ENCODE measurements at regions not wholly inside any gene's neighbourhood (a gene's known extent, or its start where the extent isn't known, plus 50 kb on each side); places are given as distances from the start of the nearest gene placed in this dataset.

- POLR2A ChIA-PET = no interaction called here
Observed at GRCh38 chr13:81406022-81406421, 1065.1 kb upstream of the SPRY2 start.

GRCh38 chr13:81396192-81396591 is 1055.3 kb upstream of the SPRY2 start:
- POLR2A ChIA-PET = no interaction called here
- Histone ChIP-seq H3K27ac (ENCODE audit: extremely low read depth, low read depth, low read length) (no peak overlapping the region), H3K9me3 (ENCODE audit: control insufficient read depth, insufficient read depth, low read depth, low read length) (no peaks in the 10 kb centered on the region), H3K4me3 (ENCODE audit: low read depth, low read length) (no peak overlapping the region), H3K36me3 (ENCODE audit: control insufficient read depth in 2 of 2, insufficient read depth in 1 of 2, low read length in 2 of 2) (no peaks in the 10 kb centered on the region), H3K4me1 (ENCODE audit: control insufficient read depth, insufficient read depth, low read length) (no peaks in the 10 kb centered on the region)
- TF ChIP-seq ZNF624 (tag by site-specific recombination; IDR thresholded peaks at IDR 0.05) (no peak), ZNF548 (tag by site-specific recombination; IDR thresholded peaks at IDR 0.05) (no peak), ZNF621 (tag by site-specific recombination; IDR thresholded peaks at IDR 0.05) (no peak), HOXD13 (CRISPR knock-in tag; IDR thresholded peaks at IDR 0.05; ENCODE audit: borderline replicate concordance) (no peak), ZBTB7A (tag by site-specific recombination; IDR thresholded peaks at IDR 0.05; ENCODE audit: low read depth) (no peak), ZNF148 (tag by site-specific recombination; IDR thresholded peaks at IDR 0.05; ENCODE audit: borderline replicate concordance) (no peak), ZNF473 (tag by site-specific recombination; IDR thresholded peaks at IDR 0.05) (no peak), ZNF585B (tag by site-specific recombination; IDR thresholded peaks at IDR 0.05) (no peak), GLI2 (tag by site-specific recombination; IDR thresholded peaks at IDR 0.05; ENCODE audit: borderline replicate concordance, low read depth) (no peak)
- CTCF ChIA-PET = no interaction called here

More at GRCh38 chr13:81406022-81406421, 1065.1 kb upstream of the SPRY2 start:
- H3K36me3 ChIP-seq (ENCODE audit: control insufficient read depth in 2 of 2, insufficient read depth in 1 of 2, low read length in 2 of 2) = no peaks in the 10 kb centered on the region
- no peak overlapping the region for H3K4me3 ChIP-seq (ENCODE audit: low read depth, low read length)
- H3K4me1 ChIP-seq (ENCODE audit: control insufficient read depth, insufficient read depth, low read length) = no peaks in the 10 kb centered on the region
- no peak overlapping the region for H3K27ac ChIP-seq (ENCODE audit: extremely low read depth, low read depth, low read length)
- no peaks in the 10 kb centered on the region for H3K9me3 ChIP-seq (ENCODE audit: control insufficient read depth, insufficient read depth, low read depth, low read length)
- CTCF ChIA-PET = no interaction called here
- no peak for TF ChIP-seq ZNF626 (tag by site-specific recombination; IDR thresholded peaks at IDR 0.05)
- TF ChIP-seq ZNF140 (tag by site-specific recombination; IDR thresholded peaks at IDR 0.05) = no peak
- no peak for TF ChIP-seq WT1 (tag by site-specific recombination; IDR thresholded peaks at IDR 0.05)
- no peak for TF ChIP-seq ZNF155 (tag by site-specific recombination; IDR thresholded peaks at IDR 0.05)
- TF ChIP-seq ZNF121 (tag by site-specific recombination; IDR thresholded peaks at IDR 0.05) = no peak
- TF ChIP-seq ZNF2 (tag by site-specific recombination; IDR thresholded peaks at IDR 0.05) = no peak
- no peak for TF ChIP-seq ZNF701 (tag by site-specific recombination; IDR thresholded peaks at IDR 0.05)
- no peak for TF ChIP-seq GLIS2 (tag by site-specific recombination; IDR thresholded peaks at IDR 0.05)
- no peak for TF ChIP-seq ZNF19 (tag by site-specific recombination; IDR thresholded peaks at IDR 0.05; ENCODE audit: low read depth)
- no peak for TF ChIP-seq GLI2 (tag by site-specific recombination; IDR thresholded peaks at IDR 0.05; ENCODE audit: borderline replicate concordance, low read depth)
- TF ChIP-seq, protein P1, sequence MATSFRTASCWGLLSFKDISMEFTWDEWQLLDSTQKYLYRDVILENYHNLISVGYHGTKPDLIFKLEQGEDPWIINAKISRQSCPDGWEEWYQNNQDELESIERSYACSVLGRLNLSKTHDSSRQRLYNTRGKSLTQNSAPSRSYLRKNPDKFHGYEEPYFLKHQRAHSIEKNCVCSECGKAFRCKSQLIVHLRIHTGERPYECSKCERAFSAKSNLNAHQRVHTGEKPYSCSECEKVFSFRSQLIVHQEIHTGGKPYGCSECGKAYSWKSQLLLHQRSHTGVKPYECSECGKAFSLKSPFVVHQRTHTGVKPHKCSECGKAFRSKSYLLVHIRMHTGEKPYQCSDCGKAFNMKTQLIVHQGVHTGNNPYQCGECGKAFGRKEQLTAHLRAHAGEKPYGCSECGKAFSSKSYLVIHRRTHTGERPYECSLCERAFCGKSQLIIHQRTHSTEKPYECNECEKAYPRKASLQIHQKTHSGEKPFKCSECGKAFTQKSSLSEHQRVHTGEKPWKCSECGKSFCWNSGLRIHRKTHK (tag by site-specific recombination; IDR thresholded peaks at IDR 0.05) = no peak
- TF ChIP-seq ZNF274 (IDR thresholded peaks at IDR 0.05; ENCODE audit: low read length) = no peak
- no peak for TF ChIP-seq ZNF274 (tag by site-specific recombination; IDR thresholded peaks at IDR 0.05; ENCODE audit: borderline replicate concordance)
- no peak for TF ChIP-seq ZNF148 (tag by site-specific recombination; IDR thresholded peaks at IDR 0.05; ENCODE audit: borderline replicate concordance)
- TF ChIP-seq ZBTB7A (tag by site-specific recombination; IDR thresholded peaks at IDR 0.05; ENCODE audit: low read depth) = no peak
- no peak for TF ChIP-seq ZNF600 (tag by site-specific recombination; IDR thresholded peaks at IDR 0.05)
- no peak for TF ChIP-seq ZNF513 (tag by site-specific recombination; IDR thresholded peaks at IDR 0.05)
- TF ChIP-seq, protein P2, sequence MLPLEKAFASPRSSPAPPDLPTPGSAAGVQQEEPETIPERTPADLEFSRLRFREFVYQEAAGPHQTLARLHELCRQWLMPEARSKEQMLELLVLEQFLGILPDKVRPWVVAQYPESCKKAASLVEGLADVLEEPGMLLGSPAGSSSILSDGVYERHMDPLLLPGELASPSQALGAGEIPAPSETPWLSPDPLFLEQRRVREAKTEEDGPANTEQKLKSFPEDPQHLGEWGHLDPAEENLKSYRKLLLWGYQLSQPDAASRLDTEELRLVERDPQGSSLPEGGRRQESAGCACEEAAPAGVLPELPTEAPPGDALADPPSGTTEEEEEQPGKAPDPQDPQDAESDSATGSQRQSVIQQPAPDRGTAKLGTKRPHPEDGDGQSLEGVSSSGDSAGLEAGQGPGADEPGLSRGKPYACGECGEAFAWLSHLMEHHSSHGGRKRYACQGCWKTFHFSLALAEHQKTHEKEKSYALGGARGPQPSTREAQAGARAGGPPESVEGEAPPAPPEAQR (tag by site-specific recombination; IDR thresholded peaks at IDR 0.05) = no peak
- no peak for TF ChIP-seq ZNF624 (tag by site-specific recombination; IDR thresholded peaks at IDR 0.05)
- TF ChIP-seq ZNF677 (tag by site-specific recombination; IDR thresholded peaks at IDR 0.05) = no peak
- TF ChIP-seq ZNF311 (tag by site-specific recombination; IDR thresholded peaks at IDR 0.05; ENCODE audit: borderline replicate concordance) = no peak
